H1 (cell line): ENCODE measurements at regions not wholly inside any gene's neighbourhood (a gene's known extent, or its start where the extent isn't known, plus 50 kb on each side); places are given as distances from the start of the nearest gene placed in this dataset.
A peak's percentile ranks its signal among the peaks of the same experiment; 100 is the strongest.

Experiments
- CTCF ChIA-PET: fragments of 300-600 bp; sonication (Branson Sonifier 250); formaldehyde crosslinking; loops from one replicate; lab custom pipeline; 2021; ENCODE audit not compliant: partially characterized antibody; lab: Charles Lee
- POLR2A ChIA-PET: fragments of 300-600 bp; sonication (Branson Sonifier 250); formaldehyde crosslinking; loops from one replicate; lab custom pipeline; 2021; ENCODE audit warnings: inconsistent platforms; ENCODE audit not compliant: partially characterized antibody; lab: Charles Lee
- DNase-seq, 2 experiments: peaks; one replicate each; pipeline versions ENCODE4 v3.0.0 to v3.0.0-alpha.2; 2010 to 2022; ENCODE audit warnings: low spot score in 2 of 2, low read depth in 1 of 2, mixed read lengths in 1 of 2
- FAIRE-seq: peaks from 2 replicates; lab custom pipeline; 2011; peaks lifted over from hg19 to GRCh38; lab: Jason Lieb, UNC
- H2AFZ ChIP-seq: 2 replicates; pipeline ENCODE4 v1.8.1; 2012; ENCODE audit warnings: low read length, inconsistent platforms
- H2AK5ac ChIP-seq: 2 replicates; pipeline ENCODE4 v1.6.1; 2013; ENCODE audit warnings: low read depth, low read length
- H2BK120ac ChIP-seq: replicated peaks from 2 replicates; pipeline ENCODE3; 2013; ENCODE audit warnings: low read depth, low read length, inconsistent platforms
- H2BK12ac ChIP-seq: 2 replicates; pipeline ENCODE4 v1.6.1; 2013; ENCODE audit warnings: low read depth, low read length
- H2BK15ac ChIP-seq: 2 replicates; pipeline ENCODE4 v1.6.1; 2013; ENCODE audit warnings: low read length
- H2BK20ac ChIP-seq: 2 replicates; pipeline ENCODE4 v1.6.1; 2013; ENCODE audit warnings: low read length
- H2BK5ac ChIP-seq: 2 replicates; pipeline ENCODE4 v1.6.1; 2013; ENCODE audit warnings: low read depth, low read length
- H3K14ac ChIP-seq: 2 replicates; pipeline ENCODE4 v1.6.1; 2013; ENCODE audit warnings: inconsistent platforms; ENCODE audit not compliant: insufficient read length
- H3K18ac ChIP-seq: 2 replicates; pipeline ENCODE4 v1.6.1; 2013; ENCODE audit warnings: low read length; ENCODE audit errors: extremely low read depth
- H3K23ac ChIP-seq: 2 replicates; pipeline ENCODE4 v1.6.1; 2013; ENCODE audit warnings: inconsistent platforms; ENCODE audit not compliant: insufficient read length
- H3K23me2 ChIP-seq: 2 replicates; pipeline ENCODE4 v1.6.1; 2013; ENCODE audit warnings: low read depth, low read length
- H3K27ac ChIP-seq: 2 replicates; pipeline ENCODE4 v1.6.1; 2011; ENCODE audit warnings: low read depth, low read length, inconsistent platforms
- H3K27me3 ChIP-seq, 4 experiments: replicated peaks in 1 of 4; 1 replicate in 1 of 4; 2 replicates in 3 of 4; pipeline versions ENCODE4 v1.6.1 to v1.8.1; 2011 to 2013; ENCODE audit warnings: low read length in 3 of 4, mild to moderate bottlenecking in 3 of 4, inconsistent platforms in 2 of 4, mixed read lengths in 2 of 4, moderate library complexity in 1 of 4; ENCODE audit not compliant: control insufficient read depth in 3 of 4, insufficient read depth in 3 of 4; ENCODE audit errors: extremely low read depth in 1 of 4
- H3K36me3 ChIP-seq, 4 experiments: 2 replicates each; pipeline versions ENCODE4 v1.6.1 to v1.8.1; 2011 to 2013; ENCODE audit warnings: mild to moderate bottlenecking in 4 of 4, low read length in 3 of 4, moderate library complexity in 2 of 4, control low read depth in 1 of 4, inconsistent platforms in 1 of 4; ENCODE audit not compliant: insufficient read depth in 4 of 4, control insufficient read depth in 2 of 4
- H3K4ac ChIP-seq: replicated peaks from 2 replicates; pipeline ENCODE3; 2013; ENCODE audit warnings: low read length, low read depth, mixed read lengths, inconsistent platforms; ENCODE audit not compliant: insufficient read length
- H3K4me1 ChIP-seq, 4 experiments: replicated peaks in 1 of 4; 1 replicate in 1 of 4; 2 replicates in 3 of 4; pipeline versions ENCODE4 v1.6.1 to v1.8.1; 2011 to 2013; ENCODE audit warnings: low read length in 3 of 4, inconsistent platforms in 2 of 4, mixed read lengths in 1 of 4; ENCODE audit not compliant: insufficient read depth in 4 of 4, control insufficient read depth in 3 of 4
- H3K4me2 ChIP-seq, 2 experiments: 2 replicates each; pipeline versions ENCODE4 v1.6.1 to v1.8.1; 2011 to 2013; ENCODE audit warnings: low read depth in 2 of 2, low read length in 2 of 2, control low read depth in 1 of 2, inconsistent platforms in 1 of 2, mild to moderate bottlenecking in 1 of 2; ENCODE audit not compliant: insufficient read depth in 1 of 2
- H3K4me3 ChIP-seq, 4 experiments: fragments of 200-600, 300-600 bp in 1 of 4; sonication (generic), shearing (Covaris generic), sonication (Bioruptor Twin) in 1 of 4; 2 replicates each; pipeline versions ENCODE4 v1.5.1 to v1.8.1; 2011 to 2016; ENCODE audit warnings: low read length in 4 of 4, low read depth in 3 of 4, control low read depth in 2 of 4, inconsistent platforms in 2 of 4, mild to moderate bottlenecking in 2 of 4, mixed read lengths in 1 of 4, moderate library complexity in 1 of 4; ENCODE audit not compliant: insufficient read depth in 2 of 4; ENCODE audit errors: extremely low read depth in 1 of 4
- H3K56ac ChIP-seq: replicated peaks from 2 replicates; pipeline ENCODE3; 2013; ENCODE audit warnings: low read depth, mild to moderate bottlenecking, mixed read lengths, low read length, inconsistent platforms; ENCODE audit not compliant: insufficient read length
- H3K79me1 ChIP-seq: 2 replicates; pipeline ENCODE4 v1.6.1; 2013; ENCODE audit warnings: low read depth, low read length, control low read depth
- H3K79me2 ChIP-seq, 2 experiments: 2 replicates each; pipeline versions ENCODE4 v1.6.1 to v1.8.1; 2012 to 2013; ENCODE audit warnings: low read length in 2 of 2, mild to moderate bottlenecking in 2 of 2, inconsistent platforms in 1 of 2; ENCODE audit not compliant: insufficient read depth in 2 of 2, control insufficient read depth in 1 of 2
- H3K9ac ChIP-seq, 4 experiments: replicated peaks in 1 of 4; 1 replicate in 1 of 4; 2 replicates in 3 of 4; pipeline versions ENCODE4 v1.6.1 to v1.8.1; 2011 to 2013; ENCODE audit warnings: low read depth in 3 of 4, low read length in 3 of 4, control low read depth in 2 of 4, mild to moderate bottlenecking in 2 of 4, moderate library complexity in 2 of 4, inconsistent platforms in 1 of 4; ENCODE audit errors: extremely low read depth in 1 of 4
- H3K9me3 ChIP-seq, 2 experiments: 2 replicates each; pipeline versions ENCODE4 v1.6.1 to v1.8.1; 2012 to 2013; ENCODE audit warnings: mild to moderate bottlenecking in 2 of 2, moderate library complexity in 2 of 2, control low read depth in 1 of 2, inconsistent platforms in 1 of 2, low read depth in 1 of 2, low read length in 1 of 2, mixed read lengths in 1 of 2; ENCODE audit not compliant: insufficient read depth in 2 of 2
- H4K20me1 ChIP-seq, 2 experiments: replicated peaks in 1 of 2; 2 replicates each; pipeline versions ENCODE3 to v1.8.1; 2011 to 2013; ENCODE audit warnings: inconsistent platforms in 2 of 2, low read length in 2 of 2, mild to moderate bottlenecking in 1 of 2; ENCODE audit not compliant: insufficient read depth in 2 of 2, control insufficient read depth in 1 of 2
- H4K5ac ChIP-seq: 2 replicates; pipeline ENCODE4 v1.6.1; 2013; ENCODE audit warnings: low read length, low read depth, mixed read lengths, inconsistent platforms; ENCODE audit not compliant: insufficient read length
- H4K8ac ChIP-seq: 2 replicates; pipeline ENCODE4 v1.8.0; 2013; ENCODE audit warnings: mild to moderate bottlenecking, moderate library complexity, low read length, inconsistent platforms; ENCODE audit not compliant: insufficient read depth; ENCODE audit errors: extremely low read depth
- H4K91ac ChIP-seq: replicated peaks from 2 replicates; pipeline ENCODE3; 2013; ENCODE audit warnings: low read length, mixed read lengths, inconsistent platforms; ENCODE audit not compliant: insufficient read length
- BRCA1 ChIP-seq: IDR thresholded peaks from 2 replicates; pipeline ENCODE4 v1.6.1; 2012; ENCODE audit warnings: low read depth, low read length, improper control_type of control experiment
- EZH2 ChIP-seq: fragments of 200-600 bp; sonication (generic); IDR thresholded peaks from 2 replicates; pipeline ENCODE4 v1.7.1; 2012; ENCODE audit warnings: low read depth, mild to moderate bottlenecking, moderate library complexity, low read length, inconsistent platforms; ENCODE audit not compliant: severe bottlenecking
- PHF8 ChIP-seq: fragments of 200-600 bp; sonication (generic); conservative IDR thresholded peaks from 2 replicates; pipeline ENCODE4 v1.7.1; 2012; ENCODE audit warnings: low read depth, mild to moderate bottlenecking, inconsistent platforms, low read length, moderate library complexity
- POLR2A ChIP-seq, 2 experiments: IDR thresholded peaks; 1 replicate in 1 of 2; 2 replicates in 1 of 2; pipeline ENCODE4 v1.6.1; 2011; ENCODE audit warnings: low read depth in 2 of 2, low read length in 2 of 2, mild to moderate bottlenecking in 2 of 2; ENCODE audit errors: control extremely low read depth in 1 of 2
- RAD21 ChIP-seq, 2 experiments: IDR thresholded peaks in 1 of 2; conservative IDR thresholded peaks in 1 of 2; 2 replicates each; pipeline ENCODE4 v1.6.1; 2011; ENCODE audit warnings: low read depth in 2 of 2, low read length in 2 of 2, improper control_type of control experiment in 1 of 2, inconsistent platforms in 1 of 2, mild to moderate bottlenecking in 1 of 2, moderate library complexity in 1 of 2
- TBP ChIP-seq: IDR thresholded peaks from 2 replicates; pipeline ENCODE4 v1.6.1; 2011; ENCODE audit warnings: low read depth, low read length, improper control_type of control experiment
- TCF12 ChIP-seq: IDR thresholded peaks from 2 replicates; pipeline ENCODE4 v1.6.1; 2011; ENCODE audit warnings: low read depth, mild to moderate bottlenecking, low read length
- WGBS, 2 experiments: shearing (Covaris generic) in 1 of 2; methylation state at CpG; one replicate each; pipeline versions ENCODE4 v1.1.6 to v1.1.7; 2013 to 2015; ENCODE audit warnings: low lambda C conversion rate in 2 of 2, mixed read lengths in 2 of 2, inconsistent platforms in 1 of 2, low coverage in 1 of 2, missing lambda C conversion rate in 1 of 2; ENCODE audit not compliant: insufficient replicate concordance in 2 of 2, insufficient coverage in 1 of 2, insufficient read length in 1 of 2; ENCODE audit errors: extremely low coverage in 1 of 2, missing lambda C conversion rate in 1 of 2; 5-methylcytosine and 5-hydroxymethylcytosine counted together
- TF ChIP-seq, protein P1 (sequence below), 3 experiments: IDR thresholded peaks; 1 replicate in 2 of 3; 2 replicates in 1 of 3; pipeline versions ENCODE4 v1.5.1 to v1.6.1; 2011; ENCODE audit warnings: low read length in 3 of 3, mild to moderate bottlenecking in 3 of 3, inconsistent platforms in 2 of 3, low read depth in 1 of 3, moderate library complexity in 1 of 3; ENCODE audit not compliant: insufficient read depth in 1 of 3; ENCODE audit errors: control extremely low read depth in 1 of 3
- TF ChIP-seq, protein P2 (sequence below): IDR thresholded peaks from 2 replicates; pipeline ENCODE4 v1.6.1; 2012; ENCODE audit warnings: inconsistent platforms

DNA sequence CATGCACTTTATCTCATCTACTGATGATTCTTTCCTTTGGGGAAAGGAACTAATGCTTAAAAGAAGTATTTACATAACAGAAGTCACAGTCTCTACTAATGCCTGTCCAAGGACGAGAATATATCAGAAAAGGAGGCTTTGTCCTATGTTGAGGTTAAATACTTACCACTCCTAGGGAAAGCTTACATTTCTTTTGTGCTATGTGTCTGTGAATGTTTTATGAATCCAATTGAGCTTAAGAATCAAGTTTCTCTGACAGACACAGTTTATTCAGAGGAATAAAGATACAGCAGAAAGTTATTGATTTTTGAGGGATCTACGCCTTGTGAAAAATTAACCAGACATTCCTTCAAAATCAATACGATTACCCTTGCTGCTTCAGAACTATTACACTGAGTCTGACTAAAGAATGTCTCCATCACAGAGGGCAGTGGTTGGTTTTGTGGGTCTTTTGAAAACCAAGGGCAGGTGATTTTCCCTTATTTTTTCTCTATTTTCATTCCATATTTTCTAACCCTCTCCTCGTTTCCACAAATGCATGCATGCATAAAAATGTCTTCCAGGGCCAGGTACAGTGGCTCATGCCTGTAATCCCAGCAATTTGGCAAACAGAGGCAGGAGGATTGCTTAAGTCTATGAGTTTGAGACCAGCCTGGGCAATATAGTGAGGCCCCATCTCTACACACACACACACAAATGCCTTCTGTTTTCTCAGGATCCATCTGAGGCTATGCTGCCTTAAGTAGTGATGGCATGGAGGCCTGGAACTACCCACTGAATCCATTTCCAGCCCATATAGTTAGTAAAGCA lies 1095.1 kb downstream of the GALC start:
- H3K9ac ChIP-seq, result no peak overlapping the region
- no peaks in the 10 kb centered on the region for H4K20me1 ChIP-seq
- TF ChIP-seq, protein P1, sequence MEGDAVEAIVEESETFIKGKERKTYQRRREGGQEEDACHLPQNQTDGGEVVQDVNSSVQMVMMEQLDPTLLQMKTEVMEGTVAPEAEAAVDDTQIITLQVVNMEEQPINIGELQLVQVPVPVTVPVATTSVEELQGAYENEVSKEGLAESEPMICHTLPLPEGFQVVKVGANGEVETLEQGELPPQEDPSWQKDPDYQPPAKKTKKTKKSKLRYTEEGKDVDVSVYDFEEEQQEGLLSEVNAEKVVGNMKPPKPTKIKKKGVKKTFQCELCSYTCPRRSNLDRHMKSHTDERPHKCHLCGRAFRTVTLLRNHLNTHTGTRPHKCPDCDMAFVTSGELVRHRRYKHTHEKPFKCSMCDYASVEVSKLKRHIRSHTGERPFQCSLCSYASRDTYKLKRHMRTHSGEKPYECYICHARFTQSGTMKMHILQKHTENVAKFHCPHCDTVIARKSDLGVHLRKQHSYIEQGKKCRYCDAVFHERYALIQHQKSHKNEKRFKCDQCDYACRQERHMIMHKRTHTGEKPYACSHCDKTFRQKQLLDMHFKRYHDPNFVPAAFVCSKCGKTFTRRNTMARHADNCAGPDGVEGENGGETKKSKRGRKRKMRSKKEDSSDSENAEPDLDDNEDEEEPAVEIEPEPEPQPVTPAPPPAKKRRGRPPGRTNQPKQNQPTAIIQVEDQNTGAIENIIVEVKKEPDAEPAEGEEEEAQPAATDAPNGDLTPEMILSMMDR (IDR thresholded peaks at IDR 0.05; ENCODE audit: control extremely low read depth in 1 of 3, insufficient read depth in 1 of 3, low read depth in 1 of 3, low read length in 3 of 3), result no peak
- TF ChIP-seq EZH2 (no peak), BRCA1 (no peak), TCF12 (no peak), RAD21 (IDR thresholded peaks at IDR 0.05 in 1 of 2, conservative IDR thresholded peaks at IDR 0.05 in 1 of 2; ENCODE audit: low read depth in 2 of 2, low read length in 2 of 2) (no peak), TBP (no peak), PHF8 (no peak), POLR2A (IDR thresholded peaks at IDR 0.05; ENCODE audit: control extremely low read depth in 1 of 2, low read depth in 2 of 2, low read length in 2 of 2) (no peak)
- TF ChIP-seq, protein P2, sequence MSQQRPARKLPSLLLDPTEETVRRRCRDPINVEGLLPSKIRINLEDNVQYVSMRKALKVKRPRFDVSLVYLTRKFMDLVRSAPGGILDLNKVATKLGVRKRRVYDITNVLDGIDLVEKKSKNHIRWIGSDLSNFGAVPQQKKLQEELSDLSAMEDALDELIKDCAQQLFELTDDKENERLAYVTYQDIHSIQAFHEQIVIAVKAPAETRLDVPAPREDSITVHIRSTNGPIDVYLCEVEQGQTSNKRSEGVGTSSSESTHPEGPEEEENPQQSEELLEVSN, result no peak

More for the DNA sequence above, 1095.1 kb downstream of the GALC start:
- no peak overlapping the region for H3K4ac ChIP-seq
- ChIA-PET CTCF (interaction anchor here (1.2 kb wide), 1 partner anchor 11 kb away, joined by 3 read pairs; no protein-coding TSS in a partner anchor), POLR2A (no interaction called here)
- no peak overlapping the region for H3K14ac ChIP-seq
- no peak overlapping the region for H2BK20ac ChIP-seq
- no peak for FAIRE-seq
- no peak overlapping the region for H3K4me2 ChIP-seq
- H3K23ac ChIP-seq, result no peak overlapping the region
- H4K91ac ChIP-seq, result no peak overlapping the region
- no peaks in the 10 kb centered on the region for H3K23me2 ChIP-seq
- no peaks in the 10 kb centered on the region for H3K4me1 ChIP-seq
- no peak overlapping the region for H2BK5ac ChIP-seq
- H3K79me2 ChIP-seq, result no peaks in the 10 kb centered on the region
- H2BK15ac ChIP-seq, result no peak overlapping the region
- H3K9me3 ChIP-seq, result no peaks in the 10 kb centered on the region
- H3K18ac ChIP-seq, result no peak overlapping the region
- H3K56ac ChIP-seq, result no peak overlapping the region
- H4K8ac ChIP-seq, result no peak overlapping the region
- H3K36me3 ChIP-seq, result no peaks in the 10 kb centered on the region
- 0 out of 2 replicates have a peak overlapping the region, but pooled peaks have one; percentile 27 for H2AFZ ChIP-seq
- H2BK12ac ChIP-seq, result no peak overlapping the region
- no peak overlapping the region for H4K5ac ChIP-seq
- no peak overlapping the region for H3K4me3 ChIP-seq
- 89% methylated on average over 4 of the region's 4 CpGs; no CpG with 5 or more reads in 1 of the 2 experiments for whole genome bisulfite sequencing, 2 experiments
- no peaks in the 10 kb centered on the region for H3K27me3 ChIP-seq
- no peak overlapping the region for H2BK120ac ChIP-seq
- no peaks in the 10 kb centered on the region; the same call in 1 of the 2 replicates for H3K79me1 ChIP-seq
- no peak for DNase-seq
- no peak overlapping the region for H3K27ac ChIP-seq
- H2AK5ac ChIP-seq, result no peak overlapping the region
